ENCODE measurements at regions not wholly inside any gene's neighbourhood (a gene's known extent, or its start where the extent isn't known, plus 50 kb on each side); places are given as distances from the start of the nearest gene placed in this dataset.

DNA sequence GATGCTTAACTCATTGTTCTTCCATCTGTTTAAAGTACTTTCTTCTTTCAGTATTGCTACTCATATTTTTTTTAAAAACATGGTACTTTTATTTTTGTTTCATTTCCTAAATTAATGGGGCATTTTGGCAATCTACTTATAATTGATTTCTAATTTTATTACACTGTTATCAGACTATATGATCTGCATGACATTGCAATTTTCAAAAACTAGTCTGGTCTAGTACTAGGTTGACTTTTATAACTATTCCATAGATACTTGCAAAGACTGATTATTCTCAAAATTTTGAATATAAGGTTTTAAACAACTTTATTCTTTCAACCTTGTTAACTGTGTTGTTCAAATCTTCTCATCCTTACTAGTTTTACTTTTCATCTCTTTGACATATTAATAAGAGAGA is 63.9 kb upstream of the MVB12B start:
- TF ChIP-seq, protein P1, sequence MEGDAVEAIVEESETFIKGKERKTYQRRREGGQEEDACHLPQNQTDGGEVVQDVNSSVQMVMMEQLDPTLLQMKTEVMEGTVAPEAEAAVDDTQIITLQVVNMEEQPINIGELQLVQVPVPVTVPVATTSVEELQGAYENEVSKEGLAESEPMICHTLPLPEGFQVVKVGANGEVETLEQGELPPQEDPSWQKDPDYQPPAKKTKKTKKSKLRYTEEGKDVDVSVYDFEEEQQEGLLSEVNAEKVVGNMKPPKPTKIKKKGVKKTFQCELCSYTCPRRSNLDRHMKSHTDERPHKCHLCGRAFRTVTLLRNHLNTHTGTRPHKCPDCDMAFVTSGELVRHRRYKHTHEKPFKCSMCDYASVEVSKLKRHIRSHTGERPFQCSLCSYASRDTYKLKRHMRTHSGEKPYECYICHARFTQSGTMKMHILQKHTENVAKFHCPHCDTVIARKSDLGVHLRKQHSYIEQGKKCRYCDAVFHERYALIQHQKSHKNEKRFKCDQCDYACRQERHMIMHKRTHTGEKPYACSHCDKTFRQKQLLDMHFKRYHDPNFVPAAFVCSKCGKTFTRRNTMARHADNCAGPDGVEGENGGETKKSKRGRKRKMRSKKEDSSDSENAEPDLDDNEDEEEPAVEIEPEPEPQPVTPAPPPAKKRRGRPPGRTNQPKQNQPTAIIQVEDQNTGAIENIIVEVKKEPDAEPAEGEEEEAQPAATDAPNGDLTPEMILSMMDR (IDR thresholded peaks at IDR 0.05), result no peak
- TF ChIP-seq POLR2A (IDR thresholded peaks at IDR 0.05) (no peak), POLR2AphosphoS5 (IDR thresholded peaks at IDR 0.05) (no peak)
